Keratinocyte (primary cell): ENCODE measurements at regions not wholly inside any gene's neighbourhood (a gene's known extent, or its start where the extent isn't known, plus 50 kb on each side); places are given as distances from the start of the nearest gene placed in this dataset.

Experiments
- DNase-seq: peaks from one replicate; pipeline ENCODE4 v3.0.0-alpha.2; 2011; ENCODE audit warnings: low read depth, missing footprints, low spot score
- FAIRE-seq: peaks from 2 replicates; lab custom pipeline; 2011; peaks lifted over from hg19 to GRCh38; lab: Jason Lieb, UNC
- H2AFZ ChIP-seq: 2 replicates; pipeline ENCODE4 v1.6.0; 2012; ENCODE audit warnings: low read length, control low read depth, inconsistent platforms; ENCODE audit not compliant: control insufficient read depth
- H3K27ac ChIP-seq: 2 replicates; pipeline ENCODE4 v1.5.1; 2011; ENCODE audit warnings: low read length; ENCODE audit not compliant: control insufficient read depth, insufficient read depth
- H3K27me3 ChIP-seq: 3 replicates; pipeline ENCODE4 v1.6.0; 2011; ENCODE audit warnings: low read length; ENCODE audit not compliant: control insufficient read depth, insufficient read depth; ENCODE audit errors: extremely low read depth
- H3K36me3 ChIP-seq, 2 experiments: 2 replicates in 1 of 2; 3 replicates in 1 of 2; pipeline ENCODE4 v1.5.1; 2011; ENCODE audit warnings: low read length in 2 of 2, mild to moderate bottlenecking in 1 of 2; ENCODE audit not compliant: control insufficient read depth in 2 of 2, insufficient read depth in 2 of 2; ENCODE audit errors: extremely low read depth in 1 of 2
- H3K4me1 ChIP-seq: 3 replicates; pipeline ENCODE4 v1.5.1; 2011; ENCODE audit warnings: low read length; ENCODE audit not compliant: control insufficient read depth, insufficient read depth; ENCODE audit errors: extremely low read depth
- H3K4me2 ChIP-seq: 3 replicates; pipeline ENCODE4 v1.6.0; 2011; ENCODE audit warnings: low read depth, low read length; ENCODE audit not compliant: control insufficient read depth, insufficient read depth; ENCODE audit errors: extremely low read depth
- H3K4me3 ChIP-seq, 3 experiments: fragments of 200-600 bp in 1 of 3; sonication (generic) in 1 of 3; 2 replicates in 2 of 3; 3 replicates in 1 of 3; pipeline ENCODE4 v1.5.1; 2011 to 2016; ENCODE audit warnings: low read length in 3 of 3, mild to moderate bottlenecking in 3 of 3, control low read depth in 2 of 3, inconsistent platforms in 1 of 3, low read depth in 1 of 3, mixed read lengths in 1 of 3, mixed run types in 1 of 3, moderate library complexity in 1 of 3; ENCODE audit not compliant: control insufficient read depth in 2 of 3, insufficient read depth in 2 of 3; ENCODE audit errors: extremely low read depth in 1 of 3
- H3K79me2 ChIP-seq: 2 replicates; pipeline ENCODE4 v1.6.0; 2012; ENCODE audit warnings: low read length; ENCODE audit not compliant: control insufficient read depth, insufficient read depth
- H3K9ac ChIP-seq: 3 replicates; pipeline ENCODE4 v1.6.0; 2011; ENCODE audit warnings: low read length; ENCODE audit not compliant: control insufficient read depth, insufficient read depth; ENCODE audit errors: extremely low read depth
- H3K9me1 ChIP-seq: 3 replicates; pipeline ENCODE4 v1.6.0; 2011; ENCODE audit warnings: low read length; ENCODE audit not compliant: control insufficient read depth, insufficient read depth; ENCODE audit errors: extremely low read depth
- H3K9me3 ChIP-seq: 2 replicates; pipeline ENCODE4 v1.5.1; 2012; ENCODE audit warnings: low read depth, low read length; ENCODE audit not compliant: control insufficient read depth
- H4K20me1 ChIP-seq: 3 replicates; pipeline ENCODE4 v1.6.0; 2011; ENCODE audit warnings: low read length; ENCODE audit not compliant: control insufficient read depth, insufficient read depth; ENCODE audit errors: extremely low read depth
- CTCF ChIP-seq, 3 experiments: IDR thresholded peaks in 1 of 3; conservative IDR thresholded peaks in 1 of 3; optimal IDR thresholded peaks in 1 of 3; 2 replicates in 2 of 3; 3 replicates in 1 of 3; pipeline versions ENCODE3 to v1.5.1; 2011; ENCODE audit warnings: low read length in 3 of 3, mild to moderate bottlenecking in 3 of 3, moderate library complexity in 2 of 3, control low read depth in 1 of 3, inconsistent platforms in 1 of 3; ENCODE audit not compliant: insufficient read depth in 2 of 3; ENCODE audit errors: extremely low read depth in 1 of 3
- EZH2 ChIP-seq: IDR thresholded peaks from one replicate; pipeline ENCODE4 v1.6.1; 2012; ENCODE audit warnings: inconsistent platforms, mild to moderate bottlenecking, low read length, moderate library complexity
- dilution Hi-C: fragments of 300-500 bp; cut with MboI; formaldehyde crosslinking; loops from one replicate; pipeline ENCODE4 v1.7.0; 2020; ENCODE audit warnings: low sequenced_read_pairs; ENCODE audit not compliant: extremely low pct_ligation_motif_present

GRCh38 chr2:59734743-59735142, 818.7 kb downstream of the BCL11A start:
- Histone ChIP-seq H3K9me1 (no peaks in the 10 kb centered on the region), H3K27ac (no peak overlapping the region), H3K27me3 (no peaks in the 10 kb centered on the region), H3K4me3 (no peak overlapping the region), H3K4me2 (no peak overlapping the region), H3K79me2 (no peaks in the 10 kb centered on the region), H4K20me1 (no peaks in the 10 kb centered on the region), H3K9ac (no peak overlapping the region), H2AFZ (no peak overlapping the region), H3K4me1 (no peaks in the 10 kb centered on the region), H3K36me3 (no peaks in the 10 kb centered on the region), H3K9me3 (no peaks in the 10 kb centered on the region)
- DNase-seq (no peak), FAIRE-seq (no peak)
- TF ChIP-seq EZH2 (no peak), CTCF (optimal IDR thresholded peaks at IDR 0.05 in 1 of 3, IDR thresholded peaks at IDR 0.05 in 1 of 3, conservative IDR thresholded peaks at IDR 0.05 in 1 of 3; ENCODE audit: extremely low read depth in 1 of 3, insufficient read depth in 2 of 3, low read length in 3 of 3) (no peak)
- dilution Hi-C loops, result no loop called here

- H3K4me2 ChIP-seq, result no peak overlapping the region
- dilution Hi-C loops, result no loop called here
Observed at GRCh38 chr2:59733970-59734369, 819.5 kb downstream of the BCL11A start.

More at GRCh38 chr2:59733970-59734369, 819.5 kb downstream of the BCL11A start:
- TF ChIP-seq CTCF (optimal IDR thresholded peaks at IDR 0.05 in 1 of 3, IDR thresholded peaks at IDR 0.05 in 1 of 3, conservative IDR thresholded peaks at IDR 0.05 in 1 of 3; ENCODE audit: extremely low read depth in 1 of 3, insufficient read depth in 2 of 3, low read length in 3 of 3) (no peak), EZH2 (no peak)
- Histone ChIP-seq H3K4me3 (no peak overlapping the region), H3K36me3 (no peaks in the 10 kb centered on the region), H2AFZ (no peak overlapping the region), H3K27me3 (no peaks in the 10 kb centered on the region), H3K9me1 (no peaks in the 10 kb centered on the region), H4K20me1 (no peaks in the 10 kb centered on the region), H3K9me3 (no peaks in the 10 kb centered on the region), H3K4me1 (no peaks in the 10 kb centered on the region), H3K27ac (no peak overlapping the region), H3K9ac (no peak overlapping the region), H3K79me2 (no peaks in the 10 kb centered on the region)
- DNase-seq (no peak), FAIRE-seq (no peak)
